Stomach (tissue), 4 donors: ENCODE measurements at regions not wholly inside any gene's neighbourhood (a gene's known extent, or its start where the extent isn't known, plus 50 kb on each side); places are given as distances from the start of the nearest gene placed in this dataset.

ENCODE experiments used
- EP300 ChIP-seq: sonication (generic); formaldehyde crosslinking; IDR thresholded peaks from one replicate; pipeline ENCODE4 v1.6.1; 2017; ENCODE audit warnings: antibody characterized with exemption
- POLR2A ChIP-seq, 4 donors: fragments of 450-650 bp; IDR thresholded peaks; one replicate each; pipeline ENCODE4 v1.6.1; 2016; ENCODE audit warnings: antibody characterized with exemption in 4 of 4, control low read depth in 2 of 4, mild to moderate bottlenecking in 1 of 4, moderate library complexity in 1 of 4
- TF ChIP-seq, protein P1 (sequence below), 7 experiments: fragments of 450-650 bp in 4 of 7; fragments of 200-600 bp in 3 of 7; sonication (generic) in 3 of 7; IDR thresholded peaks; one replicate each; pipeline ENCODE4 v1.5.1; 2016 to 2019; ENCODE audit warnings: antibody characterized with exemption in 7 of 7, control low read depth in 2 of 7, mild to moderate bottlenecking in 1 of 7

DNA sequence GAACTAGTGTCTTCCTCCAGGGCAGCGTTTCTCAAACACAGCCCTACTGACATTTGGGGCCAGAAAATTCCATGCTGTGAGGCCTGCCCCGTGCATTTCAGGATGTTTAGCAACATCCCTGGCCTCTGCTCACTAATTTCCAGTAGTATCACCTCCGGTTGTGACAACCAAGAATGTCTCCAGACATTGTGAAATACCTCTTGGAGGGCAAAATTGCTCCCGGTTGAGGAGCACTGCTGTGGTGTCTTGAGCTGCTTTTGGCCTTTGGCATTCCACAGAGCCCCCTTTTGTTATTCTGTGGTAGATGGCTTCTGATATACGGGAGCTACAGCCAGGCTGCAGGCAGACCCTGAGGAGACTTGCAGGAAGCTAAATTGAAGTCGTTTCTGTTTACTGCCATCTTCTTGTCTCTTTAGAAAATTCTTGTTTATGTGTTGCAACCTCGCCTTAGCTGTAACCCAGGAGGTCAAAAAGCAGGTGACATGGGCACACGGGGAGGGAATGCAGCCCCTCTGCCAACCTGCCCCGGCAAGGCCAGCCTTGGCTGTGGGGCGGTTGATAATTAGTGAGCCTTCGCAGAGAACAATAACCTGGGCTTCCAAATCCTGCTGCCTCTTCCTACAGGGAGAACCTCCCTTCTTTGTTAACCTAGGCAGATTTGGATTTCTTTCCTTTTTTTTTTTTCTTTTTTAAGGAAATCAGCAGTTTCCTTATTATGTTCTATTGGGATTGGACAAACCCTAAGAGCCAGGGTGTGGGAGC is 74.7 kb upstream of the AKT3 start:
- TF ChIP-seq EP300 (no peak), POLR2A (IDR thresholded peaks at IDR 0.05) (no peak)
- TF ChIP-seq, protein P1, sequence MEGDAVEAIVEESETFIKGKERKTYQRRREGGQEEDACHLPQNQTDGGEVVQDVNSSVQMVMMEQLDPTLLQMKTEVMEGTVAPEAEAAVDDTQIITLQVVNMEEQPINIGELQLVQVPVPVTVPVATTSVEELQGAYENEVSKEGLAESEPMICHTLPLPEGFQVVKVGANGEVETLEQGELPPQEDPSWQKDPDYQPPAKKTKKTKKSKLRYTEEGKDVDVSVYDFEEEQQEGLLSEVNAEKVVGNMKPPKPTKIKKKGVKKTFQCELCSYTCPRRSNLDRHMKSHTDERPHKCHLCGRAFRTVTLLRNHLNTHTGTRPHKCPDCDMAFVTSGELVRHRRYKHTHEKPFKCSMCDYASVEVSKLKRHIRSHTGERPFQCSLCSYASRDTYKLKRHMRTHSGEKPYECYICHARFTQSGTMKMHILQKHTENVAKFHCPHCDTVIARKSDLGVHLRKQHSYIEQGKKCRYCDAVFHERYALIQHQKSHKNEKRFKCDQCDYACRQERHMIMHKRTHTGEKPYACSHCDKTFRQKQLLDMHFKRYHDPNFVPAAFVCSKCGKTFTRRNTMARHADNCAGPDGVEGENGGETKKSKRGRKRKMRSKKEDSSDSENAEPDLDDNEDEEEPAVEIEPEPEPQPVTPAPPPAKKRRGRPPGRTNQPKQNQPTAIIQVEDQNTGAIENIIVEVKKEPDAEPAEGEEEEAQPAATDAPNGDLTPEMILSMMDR (IDR thresholded peaks at IDR 0.05), result no peak
